LNCAP (cell line): ENCODE measurements at regions not wholly inside any gene's neighbourhood (a gene's known extent, or its start where the extent isn't known, plus 50 kb on each side); places are given as distances from the start of the nearest gene placed in this dataset.

Experiments used
- TF ChIP-seq, protein P1 (sequence below): fragments of 450-650 bp; IDR thresholded peaks from 2 replicates; pipeline ENCODE4 v1.5.1; 2017; ENCODE audit warnings: mild to moderate bottlenecking

GRCh38 chr3:18246336-18247060 is 178.6 kb downstream of the SATB1 start:
- TF ChIP-seq, protein P1, sequence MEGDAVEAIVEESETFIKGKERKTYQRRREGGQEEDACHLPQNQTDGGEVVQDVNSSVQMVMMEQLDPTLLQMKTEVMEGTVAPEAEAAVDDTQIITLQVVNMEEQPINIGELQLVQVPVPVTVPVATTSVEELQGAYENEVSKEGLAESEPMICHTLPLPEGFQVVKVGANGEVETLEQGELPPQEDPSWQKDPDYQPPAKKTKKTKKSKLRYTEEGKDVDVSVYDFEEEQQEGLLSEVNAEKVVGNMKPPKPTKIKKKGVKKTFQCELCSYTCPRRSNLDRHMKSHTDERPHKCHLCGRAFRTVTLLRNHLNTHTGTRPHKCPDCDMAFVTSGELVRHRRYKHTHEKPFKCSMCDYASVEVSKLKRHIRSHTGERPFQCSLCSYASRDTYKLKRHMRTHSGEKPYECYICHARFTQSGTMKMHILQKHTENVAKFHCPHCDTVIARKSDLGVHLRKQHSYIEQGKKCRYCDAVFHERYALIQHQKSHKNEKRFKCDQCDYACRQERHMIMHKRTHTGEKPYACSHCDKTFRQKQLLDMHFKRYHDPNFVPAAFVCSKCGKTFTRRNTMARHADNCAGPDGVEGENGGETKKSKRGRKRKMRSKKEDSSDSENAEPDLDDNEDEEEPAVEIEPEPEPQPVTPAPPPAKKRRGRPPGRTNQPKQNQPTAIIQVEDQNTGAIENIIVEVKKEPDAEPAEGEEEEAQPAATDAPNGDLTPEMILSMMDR = no peak

DNA sequence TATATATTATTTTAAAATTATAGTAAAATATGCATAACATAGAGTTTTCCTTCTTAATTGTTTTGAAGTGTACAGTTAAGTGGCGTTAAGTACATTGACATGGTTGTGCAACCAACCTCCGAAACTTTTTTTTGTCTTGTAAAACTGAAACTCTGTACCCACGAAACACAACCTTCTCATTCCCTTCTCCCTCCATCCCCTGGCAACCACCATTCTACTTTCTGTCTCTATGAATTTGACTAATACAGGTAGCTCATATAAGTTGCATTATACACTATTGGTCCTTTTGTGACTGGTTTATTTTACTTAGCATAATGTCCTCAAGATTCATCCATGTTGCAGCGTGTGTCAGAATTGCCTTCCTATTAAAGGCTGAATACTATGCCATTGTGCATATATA is 179.4 kb downstream of the SATB1 start:
- TF ChIP-seq, protein P1 = no peak

DNA sequence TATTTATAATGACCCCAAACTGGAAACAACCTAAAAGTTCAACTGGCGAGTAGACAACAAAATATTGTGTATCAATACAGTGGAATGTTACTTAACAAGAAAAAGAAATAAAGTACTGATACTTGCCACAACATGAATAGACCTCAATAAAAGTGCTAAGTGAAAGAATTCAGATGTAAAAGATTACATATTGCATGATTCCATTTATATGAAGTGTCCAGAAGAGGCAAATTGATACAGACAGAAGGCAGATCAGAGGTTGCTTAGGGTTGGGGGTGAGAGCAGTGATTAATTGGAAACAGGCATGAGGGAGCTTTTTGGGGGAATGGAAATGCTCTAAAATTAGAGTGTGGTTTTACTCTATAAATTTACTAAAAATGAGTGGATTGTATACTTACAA is 183.3 kb downstream of the SATB1 start:
- TF ChIP-seq, protein P1 = no peak

- TF ChIP-seq, protein P1 = no peak
Observed at GRCh38 chr3:18239674-18240073, 185.5 kb downstream of the SATB1 start.

GRCh38 chr3:18238746-18239331 is 186.3 kb downstream of the SATB1 start:
- TF ChIP-seq, protein P1 = no peak

DNA sequence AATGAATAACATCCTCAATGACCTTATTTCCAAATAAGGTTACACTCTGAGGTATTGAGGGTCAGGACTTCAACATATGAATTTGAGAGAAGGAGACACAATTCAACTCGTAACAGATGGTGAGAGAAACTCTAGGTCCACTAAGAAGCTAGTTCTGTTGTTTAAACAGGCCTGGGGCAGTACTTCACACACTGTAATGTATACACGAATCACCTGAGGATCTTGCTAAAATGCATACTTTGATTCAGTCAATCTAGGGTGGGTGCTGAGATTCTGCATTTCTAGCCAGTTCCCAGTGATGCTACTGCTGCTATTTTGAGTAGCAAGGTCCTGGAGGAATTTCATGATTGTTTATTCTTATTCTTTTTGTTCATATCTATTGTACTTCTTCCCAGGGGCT is 186.8 kb downstream of the SATB1 start:
- TF ChIP-seq, protein P1 = no peak

- TF ChIP-seq, protein P1 = no peak
Observed at GRCh38 chr3:18237251-18238005, 187.7 kb downstream of the SATB1 start.
